ENCODE measurements at regions not wholly inside any gene's neighbourhood (a gene's known extent, or its start where the extent isn't known, plus 50 kb on each side); places are given as distances from the start of the nearest gene placed in this dataset.

DNA sequence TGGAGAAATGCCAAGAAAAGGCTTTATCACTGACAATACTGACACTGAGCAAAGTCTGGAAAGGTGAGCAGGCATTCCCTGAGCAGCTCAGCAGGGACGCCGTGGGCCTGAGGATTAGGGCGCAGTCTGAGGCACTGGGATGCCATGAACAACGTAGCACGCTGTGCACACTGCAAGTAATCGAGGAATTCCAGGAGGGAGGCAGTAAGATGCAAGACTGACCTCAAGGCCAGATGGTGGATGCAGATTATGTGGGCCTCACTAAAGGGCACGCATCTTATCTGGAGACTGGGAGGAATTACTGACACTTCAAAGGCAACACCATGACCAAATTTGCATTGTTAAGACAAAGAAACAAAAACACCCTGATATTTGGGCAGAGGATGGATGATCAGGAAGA is 50.4 kb upstream of the OPCML start:
- DNase-seq (ENCODE audit: low read depth in 2 of 3, low spot score in 2 of 3) = no peak

GRCh38 chr11:133582326-133582725 is 50.0 kb upstream of the OPCML start:
- no peak for DNase-seq (ENCODE audit: low read depth in 2 of 3, low spot score in 2 of 3)
